K562 (cell line): ENCODE measurements at regions not wholly inside any gene's neighbourhood (a gene's known extent, or its start where the extent isn't known, plus 50 kb on each side); places are given as distances from the start of the nearest gene placed in this dataset.

Source experiments
- GABPA ChIP-seq: fragments of 200-800 bp; sonication (Bioruptor generic); conservative IDR thresholded peaks from 2 replicates; pipeline ENCODE4 v1.6.1; 2016; ENCODE audit warnings: low read depth, missing genetic modification characterization, missing compliant biosample characterization
- KLF10 ChIP-seq: fragments of 250-450 bp; sonication (Bioruptor Pico); IDR thresholded peaks from 2 replicates; pipeline ENCODE4 v1.6.1; 2021; ENCODE audit warnings: matching md5 sums
- POLR2AphosphoS5 ChIP-seq: IDR thresholded peaks from 2 replicates; pipeline ENCODE4 v1.6.1; 2011; ENCODE audit warnings: mild to moderate bottlenecking, low read depth, low read length, moderate library complexity; ENCODE audit not compliant: control insufficient read depth, insufficient read depth
- RAD21 ChIP-seq, 2 experiments: fragments of 250-450 bp in 1 of 2; fragments of 450-650 bp in 1 of 2; sonication (Bioruptor Pico) in 1 of 2; formaldehyde crosslinking in 1 of 2; IDR thresholded peaks in 1 of 2; conservative IDR thresholded peaks in 1 of 2; 2 replicates each; pipeline versions ENCODE4 v1.4.0 to v1.8.0; 2020 to 2022; ENCODE audit warnings: mild to moderate bottlenecking in 2 of 2, moderate library complexity in 1 of 2
- REST ChIP-seq, 2 experiments: fragments of 450-650 bp; formaldehyde crosslinking in 1 of 2; IDR thresholded peaks; 2 replicates each; pipeline versions ENCODE4 v1.4.0 to v1.6.1; 2014 to 2020; ENCODE audit warnings: mild to moderate bottlenecking in 2 of 2, borderline replicate concordance in 1 of 2, low read depth in 1 of 2
- WHSC1 ChIP-seq: IDR thresholded peaks from one replicate; pipeline ENCODE4 v1.6.1; 2012; ENCODE audit warnings: low read length, control low read depth, inconsistent platforms
- ZFP1 ChIP-seq: fragments of 450-650 bp; formaldehyde crosslinking; IDR thresholded peaks from 2 replicates; pipeline ENCODE4 v1.4.0; 2020; ENCODE audit warnings: mild to moderate bottlenecking, mixed read lengths
- ZFX ChIP-seq: sonication (generic); formaldehyde crosslinking; IDR thresholded peaks from 2 replicates; pipeline ENCODE4 v1.8.0; 2022; ENCODE audit warnings: mild to moderate bottlenecking, missing genetic modification reagents, moderate library complexity
- ZHX1 ChIP-seq: fragments of 150-350 bp; conservative IDR thresholded peaks from 2 replicates; pipeline ENCODE4 v1.6.1; 2014; ENCODE audit warnings: low read length
- ZNF311 ChIP-seq: fragments of 250-450 bp; sonication (Bioruptor Pico); IDR thresholded peaks from 2 replicates; pipeline ENCODE4 v1.4.0; 2020; ENCODE audit warnings: mild to moderate bottlenecking, moderate library complexity
- TF ChIP-seq, protein P1 (sequence below): sonication (generic); formaldehyde crosslinking; IDR thresholded peaks from 2 replicates; pipeline ENCODE4 v1.8.1; 2022; ENCODE audit warnings: missing genetic modification reagents
- TF ChIP-seq, protein P2 (sequence below): fragments of 450-650 bp; IDR thresholded peaks from 2 replicates; pipeline ENCODE4 v1.6.1; 2017; ENCODE audit warnings: mild to moderate bottlenecking, moderate library complexity
- TF ChIP-seq, protein P3 (sequence below): sonication (generic); formaldehyde crosslinking; IDR thresholded peaks from 2 replicates; pipeline ENCODE4 v1.5.0; 2020; ENCODE audit warnings: missing genetic modification reagents

GRCh38 chr18:22475426-22476100, 57.8 kb upstream of the CTAGE1 start:
- TF ChIP-seq, protein P1, sequence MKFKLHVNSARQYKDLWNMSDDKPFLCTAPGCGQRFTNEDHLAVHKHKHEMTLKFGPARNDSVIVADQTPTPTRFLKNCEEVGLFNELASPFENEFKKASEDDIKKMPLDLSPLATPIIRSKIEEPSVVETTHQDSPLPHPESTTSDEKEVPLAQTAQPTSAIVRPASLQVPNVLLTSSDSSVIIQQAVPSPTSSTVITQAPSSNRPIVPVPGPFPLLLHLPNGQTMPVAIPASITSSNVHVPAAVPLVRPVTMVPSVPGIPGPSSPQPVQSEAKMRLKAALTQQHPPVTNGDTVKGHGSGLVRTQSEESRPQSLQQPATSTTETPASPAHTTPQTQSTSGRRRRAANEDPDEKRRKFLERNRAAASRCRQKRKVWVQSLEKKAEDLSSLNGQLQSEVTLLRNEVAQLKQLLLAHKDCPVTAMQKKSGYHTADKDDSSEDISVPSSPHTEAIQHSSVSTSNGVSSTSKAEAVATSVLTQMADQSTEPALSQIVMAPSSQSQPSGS, result no peak
- TF ChIP-seq ZNF311 (CRISPR knock-in tag) (no peak), WHSC1 (no peak), POLR2AphosphoS5 (no peak), RAD21 (CRISPR knock-in tag; conservative IDR thresholded peaks at IDR 0.05 in 1 of 2, IDR thresholded peaks at IDR 0.05 in 1 of 2) (no peak), ZFP1 (CRISPR knock-in tag) (no peak), KLF10 (CRISPR knock-in tag) (no peak), REST (IDR thresholded peaks at IDR 0.05; ENCODE audit: borderline replicate concordance) (no peak), REST (CRISPR knock-in tag; IDR thresholded peaks at IDR 0.05; ENCODE audit: low read depth) (no peak), ZFX (CRISPR knock-in tag) (no peak), ZHX1 (no peak), GABPA (tag) (no peak)
- TF ChIP-seq, protein P2, sequence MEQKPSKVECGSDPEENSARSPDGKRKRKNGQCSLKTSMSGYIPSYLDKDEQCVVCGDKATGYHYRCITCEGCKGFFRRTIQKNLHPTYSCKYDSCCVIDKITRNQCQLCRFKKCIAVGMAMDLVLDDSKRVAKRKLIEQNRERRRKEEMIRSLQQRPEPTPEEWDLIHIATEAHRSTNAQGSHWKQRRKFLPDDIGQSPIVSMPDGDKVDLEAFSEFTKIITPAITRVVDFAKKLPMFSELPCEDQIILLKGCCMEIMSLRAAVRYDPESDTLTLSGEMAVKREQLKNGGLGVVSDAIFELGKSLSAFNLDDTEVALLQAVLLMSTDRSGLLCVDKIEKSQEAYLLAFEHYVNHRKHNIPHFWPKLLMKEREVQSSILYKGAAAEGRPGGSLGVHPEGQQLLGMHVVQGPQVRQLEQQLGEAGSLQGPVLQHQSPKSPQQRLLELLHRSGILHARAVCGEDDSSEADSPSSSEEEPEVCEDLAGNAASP, result no peak
- TF ChIP-seq, protein P3, sequence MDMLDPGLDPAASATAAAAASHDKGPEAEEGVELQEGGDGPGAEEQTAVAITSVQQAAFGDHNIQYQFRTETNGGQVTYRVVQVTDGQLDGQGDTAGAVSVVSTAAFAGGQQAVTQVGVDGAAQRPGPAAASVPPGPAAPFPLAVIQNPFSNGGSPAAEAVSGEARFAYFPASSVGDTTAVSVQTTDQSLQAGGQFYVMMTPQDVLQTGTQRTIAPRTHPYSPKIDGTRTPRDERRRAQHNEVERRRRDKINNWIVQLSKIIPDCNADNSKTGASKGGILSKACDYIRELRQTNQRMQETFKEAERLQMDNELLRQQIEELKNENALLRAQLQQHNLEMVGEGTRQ (CRISPR knock-in tag), result no peak
